ENCODE measurements at regions not wholly inside any gene's neighbourhood (a gene's known extent, or its start where the extent isn't known, plus 50 kb on each side); places are given as distances from the start of the nearest gene placed in this dataset.

GRCh38 chr14:97945631-97946030, 1148.4 kb downstream of the VRK1 start:
- TF ChIP-seq CTCF (IDR thresholded peaks at IDR 0.05), result no peak
- Mint-ChIP-seq H3K36me3 (ENCODE audit: low read depth) (no peaks in the 10 kb centered on the region), H3K27me3 (no peaks in the 10 kb centered on the region), H3K4me3 (no peak overlapping the region), H3K4me1 (no peaks in the 10 kb centered on the region), H3K27ac (no peak overlapping the region), H3K9me3 (no peaks in the 10 kb centered on the region)
- CTCF ChIA-PET, result no interaction called here
- POLR2A ChIA-PET, result no interaction called here
- ATAC-seq (ENCODE audit: low read depth) (no peak), DNase-seq (no peak)
- intact Hi-C loops (cut with micrococcal nuclease), result no loop called here

GRCh38 chr14:97946240-97946639, 1149.1 kb downstream of the VRK1 start:
- H3K9me3 Mint-ChIP-seq, result no peaks in the 10 kb centered on the region
- CTCF ChIA-PET, result no interaction called here
- intact Hi-C loops (cut with micrococcal nuclease), result no loop called here
- H3K27ac Mint-ChIP-seq, result no peak overlapping the region
- no peaks in the 10 kb centered on the region for H3K36me3 Mint-ChIP-seq (ENCODE audit: low read depth)
- H3K4me3 Mint-ChIP-seq, result no peak overlapping the region
- no peak for TF ChIP-seq CTCF (IDR thresholded peaks at IDR 0.05)
- H3K27me3 Mint-ChIP-seq, result no peaks in the 10 kb centered on the region
- H3K4me1 Mint-ChIP-seq, result no peaks in the 10 kb centered on the region
- POLR2A ChIA-PET, result no interaction called here
- DNase-seq, result no peak
- no peak for ATAC-seq (ENCODE audit: low read depth)

DNA sequence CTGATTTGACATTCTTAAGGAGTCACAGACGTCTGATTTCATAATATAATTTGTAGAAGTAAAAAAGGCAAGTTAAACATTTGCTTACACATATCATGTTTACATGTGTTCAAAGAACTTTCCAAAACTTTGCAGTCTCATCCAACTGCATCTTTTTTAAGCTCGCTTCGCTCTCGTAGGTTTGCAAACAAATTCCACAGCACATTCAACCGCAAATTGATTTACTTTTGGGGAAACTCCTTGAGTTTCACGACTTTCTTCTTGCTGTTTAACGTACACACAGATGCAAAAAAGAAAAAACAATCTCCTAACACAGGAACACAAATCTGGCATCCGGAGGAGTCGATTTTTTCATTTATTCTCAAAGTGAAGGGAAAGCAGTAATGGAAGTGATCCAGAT, 1149.5 kb downstream of the VRK1 start:
- H3K9me3 Mint-ChIP-seq, result no peaks in the 10 kb centered on the region
- CTCF ChIA-PET, result no interaction called here
- intact Hi-C loops (cut with micrococcal nuclease), result no loop called here
- no peaks in the 10 kb centered on the region for H3K4me1 Mint-ChIP-seq
- POLR2A ChIA-PET, result no interaction called here
- H3K4me3 Mint-ChIP-seq, result no peak overlapping the region
- H3K27ac Mint-ChIP-seq, result no peak overlapping the region
- H3K36me3 Mint-ChIP-seq (ENCODE audit: low read depth), result no peaks in the 10 kb centered on the region
- H3K27me3 Mint-ChIP-seq, result no peaks in the 10 kb centered on the region
- TF ChIP-seq CTCF (IDR thresholded peaks at IDR 0.05), result no peak
- DNase-seq (no peak), ATAC-seq (ENCODE audit: low read depth) (no peak)

DNA sequence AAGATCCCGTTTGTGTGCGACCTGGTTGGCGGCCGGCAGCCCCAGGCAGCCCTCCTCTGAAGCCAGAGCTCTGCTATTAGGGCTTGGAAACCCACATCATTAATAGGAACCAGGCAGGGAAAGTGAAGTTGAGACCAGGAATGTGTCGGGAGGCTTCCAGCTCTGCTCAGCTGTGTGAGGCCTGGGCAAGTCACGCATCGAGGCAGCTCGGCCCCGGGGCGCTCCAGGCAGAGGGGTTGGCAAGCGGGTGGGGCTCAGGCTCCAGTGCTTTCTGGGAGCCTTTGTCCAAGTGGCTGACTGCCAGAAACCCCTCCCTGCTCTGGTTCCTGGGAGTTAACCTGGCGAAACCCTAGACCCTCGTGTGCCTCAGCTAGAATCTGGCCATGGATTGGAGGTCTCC, 1151.7 kb downstream of the VRK1 start:
- no peaks in the 10 kb centered on the region for H3K4me1 Mint-ChIP-seq
- no peak overlapping the region for H3K27ac Mint-ChIP-seq

DNA sequence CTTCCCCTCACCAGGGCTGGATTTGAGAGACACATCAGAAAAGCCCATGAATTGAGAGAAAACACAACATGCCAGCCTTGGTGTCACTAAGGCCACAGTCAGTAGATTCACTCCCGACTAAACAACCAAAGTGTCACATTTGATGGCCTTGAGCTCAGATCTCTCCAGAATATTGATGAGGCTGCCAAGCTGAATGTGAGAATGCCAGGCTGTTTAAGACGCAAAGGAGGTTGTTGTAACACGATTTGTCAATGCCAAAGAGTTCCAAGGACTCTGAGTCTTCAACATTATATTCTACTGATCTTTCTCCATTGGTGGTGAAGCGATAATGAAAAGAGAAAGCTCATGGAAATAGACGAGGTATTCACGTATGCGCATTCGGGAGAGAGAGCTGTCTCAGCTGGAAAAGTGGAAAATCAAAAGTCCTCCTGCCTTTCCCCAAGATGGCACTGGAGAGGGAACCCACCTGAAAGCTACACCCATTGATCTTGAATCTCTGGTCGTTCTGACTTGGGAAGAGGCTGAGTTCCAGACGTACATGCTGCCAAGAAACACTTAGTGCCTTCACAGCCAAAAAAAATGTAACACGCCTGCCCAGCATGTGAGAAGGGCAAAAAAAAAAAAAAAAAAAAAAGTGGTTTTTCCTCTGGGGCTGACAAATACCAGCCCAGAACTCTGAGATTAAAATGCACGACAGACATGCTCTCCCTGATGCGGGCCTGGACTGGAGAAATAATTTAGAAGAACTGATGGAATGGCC, 1159.6 kb downstream of the VRK1 start:
- DNase-seq (no peak), ATAC-seq (ENCODE audit: low read depth) (no peak)
- H3K27me3 Mint-ChIP-seq, result no peaks in the 10 kb centered on the region
- intact Hi-C loops (cut with micrococcal nuclease), result no loop called here
- CTCF ChIA-PET, result no interaction called here
- no peaks in the 10 kb centered on the region for H3K4me1 Mint-ChIP-seq
- H3K9me3 Mint-ChIP-seq, result peaks cover 15% of the 10 kb centered on the region
- H3K4me3 Mint-ChIP-seq, result no peak overlapping the region
- TF ChIP-seq CTCF (IDR thresholded peaks at IDR 0.05), result no peak
- no peak overlapping the region for H3K27ac Mint-ChIP-seq
- POLR2A ChIA-PET, result no interaction called here
- H3K36me3 Mint-ChIP-seq (ENCODE audit: low read depth), result no peaks in the 10 kb centered on the region

More for the DNA sequence above, 1151.7 kb downstream of the VRK1 start:
- CTCF ChIA-PET, result no interaction called here
- H3K27me3 Mint-ChIP-seq, result no peaks in the 10 kb centered on the region
- intact Hi-C loops (cut with micrococcal nuclease), result no loop called here
- POLR2A ChIA-PET, result no interaction called here
- no peak overlapping the region for H3K4me3 Mint-ChIP-seq
- H3K9me3 Mint-ChIP-seq, result no peaks in the 10 kb centered on the region
- no peaks in the 10 kb centered on the region for H3K36me3 Mint-ChIP-seq (ENCODE audit: low read depth)
- TF ChIP-seq CTCF (IDR thresholded peaks at IDR 0.05), result no peak
- ATAC-seq (ENCODE audit: low read depth) (no peak), DNase-seq (no peak)

Data from activated B cell treated with CpG ODN at 0.5 μM for 24 hours (primary cell).